ENCODE measurements at regions not wholly inside any gene's neighbourhood (a gene's known extent, or its start where the extent isn't known, plus 50 kb on each side); places are given as distances from the start of the nearest gene placed in this dataset.

DNA sequence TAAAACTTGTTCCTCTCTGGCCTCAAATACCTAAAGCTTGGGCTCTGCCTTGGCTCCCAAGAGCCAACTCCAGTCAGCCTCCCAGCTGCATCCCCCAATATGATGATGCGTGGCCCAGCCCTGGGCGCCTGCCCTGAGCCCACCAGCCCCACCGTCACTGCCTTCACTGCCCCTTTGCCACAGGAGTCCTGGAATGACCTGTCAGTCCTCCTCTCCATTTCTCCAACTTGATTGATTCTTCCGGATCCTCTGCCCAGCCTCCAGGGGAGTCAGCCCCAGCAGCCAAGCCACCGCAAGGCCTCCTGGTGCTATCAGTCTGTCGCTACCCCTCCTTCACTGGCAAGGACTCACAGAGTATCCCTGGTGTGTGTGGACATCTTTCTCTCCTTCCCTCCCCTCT is 96.7 kb upstream of the PMEPA1 start:
- no peak for DNase-seq (ENCODE audit: low read depth in 2 of 2)

GRCh38 chr20:57805747-57806146 is 95.9 kb upstream of the PMEPA1 start:
- no peak for DNase-seq (ENCODE audit: low read depth in 2 of 2)

DNA sequence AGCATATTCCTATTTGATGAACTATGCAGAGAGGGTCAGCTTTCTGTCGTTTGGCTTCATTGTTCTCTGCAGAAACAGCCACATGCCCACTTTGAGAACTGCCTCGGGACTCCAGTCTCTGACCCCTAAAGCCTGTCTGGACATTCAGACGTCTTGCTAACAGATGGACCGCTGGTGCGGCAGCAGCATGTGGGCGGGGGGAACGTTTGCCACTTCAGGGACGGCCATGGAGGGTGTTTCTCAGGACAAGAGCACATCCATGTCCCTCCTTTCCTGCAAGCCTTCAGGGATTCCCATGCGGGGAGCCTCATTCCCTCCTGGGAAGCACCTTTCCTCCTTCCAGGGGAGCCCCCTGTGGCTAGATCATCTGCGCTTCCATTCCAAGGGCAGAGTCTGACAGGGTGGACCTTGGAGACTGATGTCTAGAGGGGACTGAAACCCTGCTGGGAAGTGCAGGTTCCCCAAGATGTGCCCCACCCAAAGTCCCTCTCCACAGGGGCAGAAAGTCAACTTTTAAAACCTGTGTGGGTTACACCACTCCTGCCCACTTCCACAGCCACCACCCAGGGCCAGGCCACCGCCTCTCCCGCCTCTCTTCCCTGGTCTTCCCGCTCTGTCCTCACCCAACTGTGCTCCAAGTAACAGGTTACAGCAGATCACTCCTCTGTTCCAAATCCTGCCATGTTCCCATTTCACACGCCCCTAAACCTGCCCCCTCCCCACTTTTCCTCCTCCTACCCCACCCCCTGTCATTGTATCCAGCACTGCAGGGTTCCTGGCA is 94.8 kb upstream of the PMEPA1 start:
- DNase-seq (ENCODE audit: low read depth in 2 of 2): no peak

DNA sequence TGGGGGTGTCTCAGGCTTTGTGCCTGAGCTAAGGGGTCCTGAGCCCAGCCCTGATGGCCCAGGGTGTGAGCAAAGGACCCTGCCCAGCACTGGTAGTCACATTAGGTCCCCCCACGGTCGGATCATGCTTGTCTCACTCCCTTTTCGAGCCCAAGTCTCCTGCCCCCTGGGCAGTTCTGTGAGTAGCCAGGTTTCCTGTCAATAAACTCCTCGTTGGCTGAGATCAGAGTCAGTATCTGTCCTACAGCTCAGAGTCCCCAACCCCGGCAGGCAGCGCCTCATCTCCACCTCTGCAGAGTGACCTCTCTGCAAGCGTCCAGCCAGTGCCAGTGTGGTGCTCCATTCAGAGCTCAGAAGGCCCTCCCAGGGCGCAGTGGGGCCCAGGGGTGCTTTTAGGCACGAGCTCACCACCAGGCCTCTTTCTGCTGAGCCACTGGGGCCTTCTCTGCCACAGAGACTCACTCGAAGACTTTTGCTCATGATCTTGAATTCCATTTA is 93.7 kb upstream of the PMEPA1 start:
- no peak for DNase-seq (ENCODE audit: low read depth in 2 of 2)

DNA sequence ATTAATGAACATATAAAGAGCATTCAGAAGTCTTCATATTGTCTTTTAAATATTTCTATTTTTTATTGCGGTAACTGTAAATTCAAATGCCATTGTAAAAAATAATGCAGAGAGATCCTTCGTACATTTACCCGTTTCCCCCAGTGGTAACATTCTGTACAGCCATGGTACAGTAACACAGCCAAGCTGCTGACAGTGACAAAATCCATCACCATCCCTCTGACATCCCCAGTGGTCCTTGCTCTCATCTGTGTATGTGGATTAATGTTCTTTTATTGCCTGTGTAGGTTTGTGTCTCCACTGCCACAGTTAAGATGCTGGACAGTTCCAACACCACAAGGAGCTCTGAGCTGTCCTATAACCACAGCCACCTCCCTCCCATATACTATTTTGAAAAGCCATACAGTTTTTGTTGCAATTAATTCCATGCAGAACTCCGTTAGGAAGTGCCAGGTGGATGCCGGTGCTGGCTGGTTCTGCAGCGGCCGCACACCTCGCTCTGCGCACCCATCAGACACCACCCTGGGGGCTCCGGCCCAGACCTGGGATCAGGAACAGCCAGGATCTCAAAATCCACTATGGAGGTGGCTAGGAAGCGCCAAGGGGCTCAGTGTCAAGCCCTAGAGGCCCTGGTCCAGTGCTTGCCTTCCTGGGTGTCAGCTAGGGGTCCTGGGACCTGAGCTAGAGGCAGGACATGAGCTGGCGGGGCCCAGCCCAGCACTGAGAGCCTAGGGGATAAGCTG is 93.1 kb upstream of the PMEPA1 start:
- DNase-seq (ENCODE audit: low read depth in 2 of 2): no peak

DNA sequence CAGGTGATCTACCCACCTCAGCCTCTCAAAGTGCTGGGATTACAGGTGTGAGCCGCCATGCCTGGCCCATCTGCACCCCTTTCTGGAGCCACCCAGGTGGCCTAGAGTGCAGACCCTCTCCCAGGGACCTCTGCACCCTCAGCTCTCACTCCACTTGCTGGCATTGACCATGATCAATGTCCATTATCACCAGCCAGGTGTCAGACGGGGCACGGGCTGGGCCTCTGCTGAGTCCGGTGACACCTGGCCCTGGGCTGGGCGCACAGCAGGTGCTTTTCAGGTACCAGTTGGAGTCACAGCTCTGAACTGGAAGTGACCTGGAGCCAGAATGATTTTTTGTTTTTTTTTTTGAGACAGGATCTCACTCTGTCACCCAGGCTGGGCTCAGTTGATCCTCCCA is 91.8 kb upstream of the PMEPA1 start:
- DNase-seq (ENCODE audit: low read depth in 2 of 2): no peak

GRCh38 chr20:57800791-57801430 is 91.1 kb upstream of the PMEPA1 start:
- no peak for DNase-seq (ENCODE audit: low read depth in 2 of 2)

- DNase-seq (ENCODE audit: low read depth in 2 of 2): no peak
Observed at GRCh38 chr20:57797401-57797800, 87.6 kb upstream of the PMEPA1 start.

GRCh38 chr20:57795977-57796560 is 86.3 kb upstream of the PMEPA1 start:
- no peak for DNase-seq (ENCODE audit: low read depth in 2 of 2)

DNA sequence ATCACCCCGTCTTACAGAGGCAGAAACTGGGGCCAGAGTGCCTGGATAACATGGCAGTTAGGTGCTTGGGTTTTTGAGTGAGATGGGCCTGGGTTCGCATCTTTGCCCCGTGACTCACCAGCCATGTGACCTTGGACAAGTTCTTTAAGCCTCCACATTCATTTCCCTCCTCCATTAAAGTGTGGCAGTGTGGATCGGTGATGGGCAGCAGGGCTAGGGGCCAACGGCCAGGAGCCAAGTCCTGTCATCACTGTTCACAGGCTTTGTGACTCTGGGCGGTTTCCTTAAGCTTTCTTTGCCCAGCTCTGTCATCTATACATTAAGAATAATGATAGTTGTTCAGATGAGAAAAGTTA is 85.5 kb upstream of the PMEPA1 start:
- DNase-seq (ENCODE audit: low read depth in 2 of 2): no peak

DNA sequence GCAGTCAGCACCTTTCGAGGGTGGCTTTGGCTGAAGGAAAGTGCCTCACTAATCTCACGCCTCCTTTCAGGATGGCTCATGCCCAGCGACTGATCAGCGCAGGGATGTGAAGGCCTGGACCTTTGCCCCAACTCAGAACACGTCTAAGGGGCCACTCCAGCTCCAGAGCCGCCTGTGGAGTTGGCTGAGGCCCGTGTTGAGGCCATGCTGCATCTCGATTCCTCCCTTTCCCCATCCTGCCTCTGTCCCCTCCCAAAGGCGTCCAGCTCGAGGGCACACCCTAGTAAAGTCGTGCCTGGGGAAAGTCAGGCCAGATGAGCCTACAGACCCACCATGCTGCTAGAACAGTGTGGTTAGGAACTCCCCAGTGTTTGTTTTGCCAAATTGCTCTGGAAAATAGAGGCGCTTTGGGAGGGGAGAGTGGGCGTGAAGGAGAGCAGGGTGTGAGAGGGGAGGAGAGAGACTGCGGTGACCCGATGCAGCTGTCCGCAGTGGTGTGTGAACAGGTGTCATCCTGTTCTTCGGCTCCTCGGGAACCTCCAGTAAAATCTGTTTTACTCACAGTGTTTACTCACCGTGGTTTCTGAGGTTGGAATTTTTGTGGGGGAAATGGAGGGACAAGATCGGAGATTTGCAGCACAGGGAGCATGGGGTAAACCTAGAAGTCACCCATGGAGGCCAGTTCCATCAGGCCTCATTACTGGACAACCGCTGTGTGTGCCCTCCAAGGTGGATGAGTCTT is 85.0 kb upstream of the PMEPA1 start:
- no peak for DNase-seq (ENCODE audit: low read depth in 2 of 2)

- DNase-seq (ENCODE audit: low read depth in 2 of 2): no peak
Observed at GRCh38 chr20:57794036-57794435, 84.2 kb upstream of the PMEPA1 start.

GRCh38 chr20:57793421-57793820 is 83.6 kb upstream of the PMEPA1 start:
- no peak for DNase-seq (ENCODE audit: low read depth in 2 of 2)

GRCh38 chr20:57792386-57793080 is 82.7 kb upstream of the PMEPA1 start:
- DNase-seq (ENCODE audit: low read depth in 2 of 2): no peak

GRCh38 chr20:57791966-57792365 is 82.2 kb upstream of the PMEPA1 start:
- DNase-seq (ENCODE audit: low read depth in 2 of 2): no peak

DNA sequence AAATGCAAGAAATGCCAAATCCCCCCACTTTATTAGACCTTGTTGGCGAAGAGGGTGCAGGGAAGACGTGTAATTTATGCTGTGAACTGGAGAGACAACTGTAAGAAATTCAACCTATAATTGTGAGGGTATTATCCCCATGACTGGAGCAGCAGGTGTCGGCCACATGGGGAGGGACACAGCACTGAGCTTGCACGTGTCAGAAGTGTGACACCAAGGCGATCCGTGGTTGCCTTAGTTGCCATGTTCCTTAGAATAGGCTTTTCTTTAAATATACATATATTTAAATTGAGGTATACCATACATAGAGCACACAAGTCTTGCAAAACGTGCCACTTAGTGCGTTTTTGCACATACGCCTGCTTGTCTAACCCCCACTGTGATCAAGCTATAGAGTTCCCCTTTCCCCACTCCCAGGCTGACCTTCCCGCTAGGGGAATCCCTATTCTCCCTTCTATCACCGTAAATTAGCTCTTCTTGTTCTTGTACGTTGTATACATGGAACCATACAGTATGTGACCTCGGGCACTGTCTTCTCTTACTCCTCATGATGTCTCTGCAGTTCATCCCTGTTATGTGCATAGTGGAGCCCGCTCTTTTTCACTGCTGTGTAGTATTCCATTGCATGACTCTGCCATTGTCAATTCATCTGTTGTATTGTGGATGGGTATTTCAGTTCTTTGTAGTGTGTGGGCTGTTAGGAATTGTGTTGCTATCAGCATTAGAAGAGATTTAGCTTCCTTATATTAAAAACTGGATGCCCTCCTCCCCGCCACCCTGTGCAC is 81.6 kb upstream of the PMEPA1 start:
- no peak for DNase-seq (ENCODE audit: low read depth in 2 of 2)

DNA sequence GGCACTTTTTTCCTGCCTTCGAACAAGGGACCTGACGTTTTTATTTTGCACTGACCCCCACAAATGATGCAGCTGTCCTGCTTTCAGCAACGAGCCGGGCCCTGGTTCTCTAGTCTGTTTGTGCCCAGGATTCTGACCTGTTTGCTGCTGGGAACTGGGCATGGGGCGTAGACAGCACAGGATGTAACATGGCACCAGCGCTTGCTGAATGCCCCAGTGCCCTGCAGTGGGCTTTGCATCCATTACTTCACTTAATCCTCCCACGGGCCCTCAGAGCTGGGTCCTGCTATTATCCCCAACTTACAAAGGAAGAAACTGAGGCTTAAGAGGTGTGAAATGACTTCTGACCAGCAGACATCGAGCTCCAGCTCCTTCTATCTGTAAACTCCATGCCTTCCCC is 80.4 kb upstream of the PMEPA1 start:
- no peak for DNase-seq (ENCODE audit: low read depth in 2 of 2)

DNA sequence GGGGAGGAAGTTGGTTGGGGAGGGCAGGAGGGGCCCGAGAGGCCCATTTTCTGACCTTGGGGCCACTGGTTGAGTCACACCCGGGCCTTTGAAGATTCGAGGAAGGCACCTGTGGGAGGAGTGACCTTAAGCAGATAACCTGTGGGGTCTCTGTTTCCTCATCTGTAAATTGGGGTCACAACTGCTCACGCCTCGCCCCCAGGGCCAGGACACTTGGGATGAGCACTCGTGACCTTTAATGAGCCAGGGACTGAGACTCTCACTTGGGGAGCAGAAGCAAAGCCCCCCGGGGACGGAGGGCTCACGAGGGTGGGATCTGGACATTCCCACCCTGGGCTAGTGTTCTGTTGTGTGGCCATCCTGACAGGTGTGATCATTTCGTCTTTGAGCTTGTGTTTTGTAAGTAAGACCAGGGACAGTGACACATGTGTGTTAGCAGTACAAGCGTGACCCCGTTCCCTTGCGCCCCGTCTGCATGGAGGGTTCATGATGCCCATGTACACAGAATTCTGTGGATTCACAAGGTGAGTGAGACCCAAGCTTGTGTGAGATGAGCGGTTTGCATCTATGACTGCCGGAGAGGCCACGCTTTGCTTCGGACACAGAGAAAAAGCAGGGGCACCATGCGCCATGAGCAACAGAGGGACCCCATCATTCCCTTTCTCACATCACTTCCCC is 79.3 kb upstream of the PMEPA1 start:
- DNase-seq (ENCODE audit: low read depth in 2 of 2): no peak

- no peak for DNase-seq (ENCODE audit: low read depth in 2 of 2)
Observed at GRCh38 chr20:57787990-57788781, 78.4 kb upstream of the PMEPA1 start.

All from stimulated activated CD8-positive, alpha-beta memory T cell treated with anti-CD3 and anti-CD28 coated beads, Interleukin-7, amount 100 ng/mL, for 1 hour (primary cell).